HG02642 (cell line): ENCODE measurements at regions not wholly inside any gene's neighbourhood (a gene's known extent, or its start where the extent isn't known, plus 50 kb on each side); places are given as distances from the start of the nearest gene placed in this dataset.
"Not testable (repeated sequence)": the region's sequence is repeated elsewhere in the genome, so short reads cannot be mapped to it uniquely, and the experiment has no call there.

Experiments used
- ATAC-seq: cut with Tn5 transposase; IDR thresholded peaks from one replicate; pipeline ENCODE4 v1.9.1; 2021; ENCODE audit warnings: mild to moderate bottlenecking; ENCODE audit not compliant: unreplicated experiment, poor library complexity

DNA sequence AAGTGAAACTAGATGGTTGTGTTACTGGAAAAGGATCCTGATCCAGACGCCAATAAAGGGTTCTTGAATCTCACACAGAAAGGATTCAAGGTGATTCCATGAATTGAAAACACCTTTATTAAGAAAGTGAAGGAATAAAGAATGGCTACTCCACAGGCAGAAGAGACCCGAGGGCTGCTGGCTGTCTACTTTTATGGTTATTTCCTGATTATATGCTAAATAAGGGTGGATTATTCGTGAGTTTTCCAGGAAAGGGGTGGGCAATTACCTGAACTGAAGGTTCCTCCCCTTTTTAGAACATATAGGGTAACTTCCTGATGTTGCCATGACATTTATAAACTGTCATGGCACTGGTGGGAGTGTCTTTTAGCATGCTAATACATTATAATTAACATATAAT lies 50.9 kb upstream of the WARS2 start:
- ATAC-seq, result no peak

DNA sequence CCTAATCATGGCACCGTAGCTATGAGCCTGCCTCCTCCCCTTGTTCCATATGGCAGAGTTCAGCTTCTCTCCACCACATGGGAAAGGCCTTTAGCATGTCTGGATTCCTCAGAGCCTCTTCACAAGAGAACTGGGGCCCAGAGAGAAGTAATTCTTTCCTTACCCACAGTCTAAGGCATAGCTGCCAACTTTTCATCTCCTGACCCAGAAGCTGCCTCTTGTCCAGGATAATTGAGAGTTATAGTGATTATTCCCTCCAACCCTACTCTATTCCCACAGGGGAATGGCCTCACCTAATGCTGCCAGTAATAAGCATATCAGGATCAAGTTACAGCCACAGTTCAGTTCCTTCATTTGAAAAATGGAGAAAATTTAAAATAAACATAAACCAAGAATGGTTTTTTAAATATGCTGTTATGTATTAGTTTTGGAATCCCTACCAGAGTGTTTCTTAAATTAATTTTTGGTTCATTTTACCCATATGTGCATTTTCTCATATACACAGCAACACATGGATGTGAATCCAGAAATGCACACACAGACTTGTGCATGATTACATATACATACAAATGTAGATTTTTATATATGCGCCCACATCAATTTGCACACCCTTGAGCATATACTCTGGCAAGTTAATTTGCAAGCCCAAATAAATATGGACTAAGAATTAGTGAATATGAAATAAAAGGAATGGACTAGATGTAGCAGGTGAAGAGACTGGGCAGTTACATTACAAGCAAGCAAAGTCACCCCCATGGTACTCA lies 63.9 kb upstream of the WARS2 start:
- no peak for ATAC-seq

DNA sequence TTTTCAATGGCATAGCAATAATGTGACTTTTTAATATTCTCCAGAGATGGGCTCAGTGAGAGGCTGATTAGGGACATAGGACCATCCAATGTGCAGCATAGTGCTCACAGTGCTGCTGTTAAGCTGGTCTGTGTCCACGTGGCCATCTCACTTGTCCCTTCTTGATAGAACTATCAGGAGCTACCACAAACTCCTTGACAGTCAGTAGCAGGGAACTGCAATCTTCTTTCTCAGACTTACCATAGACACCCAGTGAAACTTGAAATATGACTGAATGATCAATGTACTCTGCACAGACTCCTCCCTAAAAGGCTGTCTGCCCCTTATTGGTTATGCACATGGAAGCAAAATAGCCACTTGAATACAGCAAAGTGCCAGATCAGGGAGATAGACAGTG lies 64.5 kb upstream of the WARS2 start:
- no peak for ATAC-seq

DNA sequence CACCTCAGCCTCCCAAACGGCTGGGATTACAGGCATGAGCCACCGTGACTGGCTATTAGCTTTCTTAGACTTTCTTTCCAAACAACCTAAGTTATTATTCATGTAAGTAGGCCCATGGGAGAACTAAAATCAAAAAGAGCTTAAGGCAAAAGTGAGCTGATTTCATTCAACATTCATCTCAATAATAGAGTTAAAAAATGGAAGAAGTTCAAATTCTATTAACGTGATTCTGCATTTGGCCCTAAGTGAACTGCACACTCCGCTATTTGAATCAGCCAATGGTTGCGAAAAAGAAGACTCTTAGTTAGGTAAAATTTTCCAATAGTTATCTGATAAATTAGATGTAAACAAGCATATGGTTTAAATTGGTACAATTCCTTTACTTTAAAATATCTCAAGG lies 68.6 kb upstream of the WARS2 start:
- no peak for ATAC-seq

DNA sequence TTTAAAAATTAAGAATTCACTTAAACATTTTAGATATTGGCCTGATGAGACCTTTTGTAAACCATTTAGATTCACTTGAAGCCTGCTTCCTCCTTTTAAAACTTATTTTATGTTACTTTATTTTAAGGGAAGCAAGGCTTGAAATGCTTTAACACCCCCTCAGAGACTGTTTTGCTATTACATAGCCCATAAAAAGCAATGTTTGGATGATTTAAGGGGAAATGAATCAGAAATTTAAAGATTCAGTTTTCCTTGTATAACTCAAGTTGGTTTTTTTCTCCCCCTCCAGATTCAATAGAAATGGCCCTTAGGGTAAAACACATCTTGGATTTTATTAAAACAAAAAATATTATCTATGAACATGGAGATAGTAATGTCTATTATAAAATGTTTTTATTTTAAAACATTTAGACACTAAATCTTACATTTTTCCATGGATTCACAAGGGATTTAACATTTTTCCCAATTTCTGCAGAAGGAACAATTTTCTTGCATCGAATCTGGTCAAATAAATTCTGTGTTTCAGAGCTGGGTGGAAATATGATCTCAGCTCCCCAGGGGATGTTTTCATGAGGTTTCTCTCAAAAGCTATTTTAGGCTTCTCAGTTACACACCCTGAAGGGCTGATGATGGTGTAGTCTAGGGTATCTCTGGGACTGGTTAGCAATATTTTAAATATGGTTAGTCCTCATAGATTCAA lies 69.3 kb upstream of the WARS2 start:
- no peak for ATAC-seq

DNA sequence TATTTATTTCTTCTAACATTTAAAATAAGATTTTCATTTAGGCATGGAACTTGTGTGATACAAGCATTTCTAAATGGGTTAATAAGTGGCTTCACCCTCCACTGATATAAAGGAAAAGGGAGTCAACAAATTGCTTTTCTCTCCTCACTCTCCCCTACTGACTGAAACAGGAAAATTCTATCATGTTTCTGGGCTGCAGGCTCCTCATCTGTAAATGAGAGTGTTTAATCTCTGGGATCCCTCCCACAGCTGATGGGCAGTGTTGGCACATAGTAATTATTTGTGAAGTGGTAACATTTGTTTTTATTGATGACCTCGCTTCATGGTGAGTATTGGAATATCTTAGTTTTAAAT lies 69.8 kb upstream of the WARS2 start:
- ATAC-seq, result no peak

DNA sequence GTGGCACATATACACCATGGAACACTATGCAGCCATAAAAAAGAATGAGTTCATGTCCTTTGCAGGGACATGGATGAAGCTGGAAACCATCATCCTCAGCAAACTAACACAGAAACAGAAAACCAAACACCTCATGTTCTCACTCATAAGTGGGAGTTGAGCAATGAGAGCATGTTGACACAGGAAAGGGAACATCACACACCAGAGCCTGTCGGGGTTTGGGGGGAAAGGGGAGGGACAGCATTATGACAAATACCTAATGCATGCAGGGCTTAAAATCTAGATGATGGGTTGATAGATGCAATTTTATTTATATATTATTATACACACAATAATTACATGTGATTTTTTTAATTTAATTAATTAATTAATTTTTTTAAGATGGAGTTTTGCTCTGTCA lies 72.8 kb upstream of the WARS2 start:
- not testable (repeated sequence) for ATAC-seq

DNA sequence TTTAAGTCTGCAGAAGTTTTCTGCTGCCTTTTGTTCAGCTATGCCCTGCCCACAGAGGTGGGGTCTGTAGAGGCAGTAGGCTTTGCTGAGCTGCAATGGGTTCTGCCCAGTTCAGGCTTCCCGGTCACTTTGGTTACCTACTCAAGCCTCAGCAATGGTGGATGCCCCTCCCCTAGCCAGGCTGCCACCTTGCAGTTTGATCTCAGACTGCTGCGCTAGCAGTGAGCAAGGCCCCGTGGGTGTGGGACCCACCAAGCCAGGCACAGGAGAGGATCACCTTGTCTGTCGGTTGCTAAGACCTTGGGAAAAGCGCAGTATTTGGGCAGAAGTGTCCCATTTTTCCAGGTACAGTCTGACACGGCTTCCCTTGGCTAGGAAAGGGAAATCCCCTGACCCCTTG lies 74.5 kb upstream of the WARS2 start:
- ATAC-seq, result not testable (repeated sequence)

DNA sequence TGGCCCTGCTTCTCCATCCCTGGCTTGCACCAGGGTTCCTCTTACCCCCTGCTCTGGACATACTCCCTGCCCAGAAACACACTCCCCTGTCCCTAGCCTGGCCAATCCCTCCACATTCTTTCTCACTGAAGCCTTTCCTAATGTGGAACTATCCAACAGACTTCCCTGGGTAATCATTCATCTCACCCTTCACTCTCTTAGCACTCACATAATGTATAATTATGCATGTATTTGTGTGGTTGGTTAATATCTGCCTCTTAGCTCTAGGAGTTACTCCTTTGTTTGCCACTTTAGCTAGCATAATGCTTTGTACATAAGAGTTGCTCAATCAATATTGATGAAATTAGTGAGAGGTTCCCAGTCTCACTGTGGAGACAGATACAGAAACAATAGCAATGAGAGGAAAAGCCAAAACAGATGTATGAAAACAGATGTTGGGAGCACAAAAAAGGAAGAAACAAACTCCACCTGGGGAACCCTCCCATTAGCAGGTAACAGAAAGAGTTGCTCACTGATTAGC lies 76.9 kb upstream of the WARS2 start:
- ATAC-seq, result no peak

DNA sequence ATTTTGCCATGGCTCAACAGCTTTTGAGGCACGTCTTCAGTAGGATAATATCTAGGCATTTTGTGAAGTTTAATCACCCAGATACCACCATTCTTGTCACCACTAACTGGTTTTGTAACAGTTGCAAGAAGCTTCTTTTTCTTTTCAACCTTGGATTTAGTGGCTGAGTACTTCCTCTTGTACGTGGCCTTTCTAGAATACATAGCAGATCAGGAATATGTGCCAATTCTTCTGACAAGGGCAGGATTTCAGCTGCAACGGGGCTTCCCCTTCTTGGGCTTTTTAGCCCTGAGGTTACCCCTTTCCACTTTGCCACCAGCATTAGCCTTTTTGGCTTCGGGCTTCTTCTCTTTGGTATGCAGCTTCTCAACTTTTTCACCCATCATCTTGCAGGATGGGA lies 79.3 kb upstream of the WARS2 start:
- ATAC-seq, result no peak

DNA sequence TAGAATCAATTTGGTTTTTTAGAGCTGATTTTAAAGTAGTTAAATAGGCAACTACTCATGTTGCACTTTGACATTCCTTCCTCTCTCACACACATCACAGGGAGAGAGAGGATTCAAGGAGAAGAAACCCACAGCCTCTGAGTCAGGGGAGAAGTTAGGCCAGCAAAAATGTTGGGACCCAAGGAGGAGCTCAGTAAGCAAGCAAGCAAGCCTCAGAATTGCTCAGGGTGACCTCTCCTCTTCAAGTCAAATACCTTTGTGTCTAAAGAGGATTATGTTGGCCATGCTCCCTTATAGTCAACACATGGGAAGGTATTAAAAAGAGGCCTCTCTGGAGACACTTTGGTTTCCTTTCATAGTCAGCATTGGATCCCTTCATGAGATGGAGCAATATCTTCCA lies 80.5 kb upstream of the WARS2 start:
- ATAC-seq, result no peak

DNA sequence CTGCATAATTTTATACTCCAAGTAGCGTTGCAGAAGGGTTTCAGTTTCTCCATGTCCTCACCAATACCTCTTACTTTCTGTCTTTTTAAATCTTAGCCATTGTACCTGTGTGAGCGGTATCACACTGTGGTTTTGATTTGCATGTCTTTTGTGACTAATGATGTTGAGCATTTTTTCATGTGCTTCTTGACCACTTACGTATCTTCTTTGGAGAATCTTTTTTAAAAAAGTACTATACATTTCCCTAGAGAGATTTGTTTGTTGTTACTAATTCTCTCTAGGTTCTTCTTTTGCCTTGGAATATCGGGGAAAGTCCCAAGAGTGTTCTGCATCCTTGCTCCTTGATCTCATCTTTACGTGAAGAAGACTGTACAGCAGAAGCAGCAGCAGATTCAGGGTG lies 81.8 kb upstream of the WARS2 start:
- ATAC-seq, result no peak

DNA sequence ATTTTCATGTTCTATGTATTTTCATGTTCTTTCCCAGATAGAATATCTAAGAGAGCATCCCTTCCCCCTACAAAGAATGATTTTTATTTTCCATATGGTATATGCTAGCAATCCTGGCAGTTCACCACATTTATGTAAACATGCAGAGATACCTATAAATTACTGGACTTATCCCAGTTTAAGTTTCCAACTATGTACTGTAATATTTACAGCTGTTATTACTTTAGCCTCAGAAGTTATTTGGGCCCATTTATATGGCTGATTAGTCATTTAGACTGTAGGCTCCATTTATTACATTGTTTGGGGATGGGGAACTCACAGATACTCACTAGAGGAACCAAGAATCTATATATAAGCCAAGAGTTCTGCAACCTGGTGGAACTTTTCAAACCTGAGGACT lies 84.8 kb upstream of the WARS2 start:
- ATAC-seq, result no peak

DNA sequence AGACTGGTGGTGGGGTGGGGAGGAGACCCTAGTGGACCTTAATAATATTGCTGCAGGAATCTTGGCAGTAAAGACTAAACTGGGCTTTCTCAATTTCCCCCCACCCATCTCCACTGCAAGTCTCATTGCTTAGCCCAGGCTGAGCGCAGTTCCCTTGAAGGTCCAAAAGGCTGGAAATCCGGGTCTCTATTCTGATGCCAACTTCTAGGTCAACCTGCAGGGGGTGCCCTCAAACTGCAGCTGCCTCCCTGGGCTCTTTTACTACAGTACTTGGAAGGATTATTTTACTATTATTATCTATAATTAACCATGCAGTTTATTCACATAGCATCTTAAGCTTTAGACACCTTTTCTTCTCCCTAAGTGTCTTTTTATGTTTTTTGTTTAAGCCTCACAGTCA lies 85.4 kb upstream of the WARS2 start:
- ATAC-seq, result no peak

DNA sequence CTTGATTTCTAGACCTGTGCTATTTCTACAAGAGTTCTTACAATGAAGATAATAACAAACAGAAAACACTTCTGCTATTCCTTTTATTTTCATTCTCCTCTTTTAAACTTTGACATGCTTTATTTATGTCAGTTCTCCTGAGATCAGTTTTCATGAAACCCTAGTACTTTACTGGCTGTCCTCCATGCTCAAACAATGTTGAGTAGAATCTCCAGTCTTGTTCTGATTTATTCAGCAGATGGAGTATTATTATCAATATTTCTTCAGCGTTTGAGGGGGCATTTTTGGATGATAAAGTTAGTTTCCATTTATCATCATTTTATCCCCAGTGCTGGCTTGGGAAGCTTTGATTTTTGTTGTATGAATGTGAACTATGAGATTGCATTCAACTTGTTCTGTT lies 85.9 kb upstream of the WARS2 start:
- ATAC-seq, result no peak

DNA sequence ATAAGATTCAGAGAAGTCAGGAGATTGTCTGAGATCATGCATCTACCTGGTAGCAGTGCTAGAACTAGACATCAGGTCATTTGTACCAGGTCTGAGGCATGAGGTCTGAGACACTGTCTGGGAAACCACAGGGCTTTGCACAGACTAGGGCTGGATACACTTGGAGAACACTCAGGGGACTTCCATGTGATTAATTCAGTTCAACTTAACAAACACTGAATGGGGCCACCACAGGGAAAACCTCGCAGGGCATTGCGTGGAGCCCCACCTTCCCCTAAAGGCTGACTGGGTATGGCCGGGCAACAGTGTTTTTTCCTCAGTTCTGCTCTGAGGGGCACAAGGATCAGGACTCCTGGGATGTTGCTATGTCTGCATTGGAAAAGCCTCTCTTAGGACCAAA lies 86.5 kb upstream of the WARS2 start:
- peak; percentile 55 for ATAC-seq

DNA sequence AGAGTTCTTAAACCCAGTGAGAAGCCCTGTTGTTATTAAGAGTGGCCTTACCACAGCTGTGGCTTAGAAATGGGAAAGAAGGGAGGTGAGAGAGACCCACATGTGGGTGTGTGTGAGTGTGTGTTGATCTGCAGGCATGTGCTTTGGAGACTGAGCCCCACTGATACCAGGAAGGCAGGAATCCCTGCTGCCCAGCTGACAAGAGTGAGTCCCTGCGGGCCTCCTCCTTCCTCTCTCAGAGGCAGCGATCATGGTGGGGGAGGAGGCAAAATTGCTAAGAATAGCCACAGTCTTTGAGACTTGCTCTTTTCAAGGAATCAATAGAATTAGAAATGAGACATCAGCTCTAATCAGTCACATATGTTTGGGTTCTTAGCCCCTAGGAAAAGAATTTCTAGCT lies 87.0 kb upstream of the WARS2 start:
- ATAC-seq, result peak; percentile 21

DNA sequence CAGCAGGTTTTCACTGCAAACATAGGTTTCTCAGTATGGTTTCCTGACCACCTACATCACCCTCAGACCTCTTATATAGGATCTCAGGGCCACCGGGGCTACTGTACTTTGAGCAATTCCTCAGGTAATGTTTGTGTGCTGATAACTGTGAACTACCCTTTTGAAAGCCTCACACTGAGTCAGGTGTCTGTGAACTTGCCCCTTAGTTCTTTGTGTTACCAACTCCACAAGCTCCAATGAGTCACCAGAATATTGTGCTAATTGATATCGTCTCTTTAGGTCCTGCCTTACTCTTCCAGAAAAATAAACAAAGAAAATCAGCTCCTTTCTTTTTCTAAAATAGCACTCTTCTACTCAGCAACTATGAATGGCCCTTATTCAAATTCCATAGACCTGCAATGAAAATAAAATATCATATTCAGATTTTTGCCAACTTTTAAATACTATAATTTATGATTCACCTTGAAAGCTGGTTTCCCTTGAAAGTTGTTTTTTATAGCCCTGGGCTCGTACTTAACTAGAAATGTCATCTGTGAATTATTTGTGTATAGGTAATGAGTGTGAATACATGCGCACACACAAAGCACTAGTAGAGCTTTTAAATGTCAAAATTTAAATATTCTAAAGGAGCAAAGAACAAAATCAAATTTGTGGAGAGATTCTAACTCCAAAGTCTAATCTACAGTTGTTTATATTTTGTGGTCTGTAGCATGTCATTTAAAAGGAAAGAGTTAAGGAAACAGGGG lies 88.1 kb upstream of the WARS2 start:
- ATAC-seq, result no peak

DNA sequence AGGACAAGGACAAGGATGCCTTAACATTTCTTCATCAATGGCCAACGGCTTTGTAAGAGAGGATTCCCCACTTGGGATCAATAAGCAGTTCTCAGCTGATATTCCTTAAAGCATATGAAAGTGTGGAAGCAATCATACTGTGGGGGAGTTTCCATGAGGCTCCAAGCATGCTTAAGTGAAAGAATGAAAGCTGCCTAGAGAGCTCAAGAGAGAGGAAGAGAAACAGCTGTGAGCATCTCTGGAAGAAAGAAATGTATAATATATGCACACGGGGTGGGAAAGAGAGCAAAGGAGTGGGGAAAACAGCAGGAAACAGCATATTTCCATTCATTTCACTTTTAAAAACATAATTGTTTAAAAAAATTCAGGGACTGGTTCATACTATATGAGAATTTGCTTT lies 94.7 kb upstream of the WARS2 start:
- no peak for ATAC-seq

DNA sequence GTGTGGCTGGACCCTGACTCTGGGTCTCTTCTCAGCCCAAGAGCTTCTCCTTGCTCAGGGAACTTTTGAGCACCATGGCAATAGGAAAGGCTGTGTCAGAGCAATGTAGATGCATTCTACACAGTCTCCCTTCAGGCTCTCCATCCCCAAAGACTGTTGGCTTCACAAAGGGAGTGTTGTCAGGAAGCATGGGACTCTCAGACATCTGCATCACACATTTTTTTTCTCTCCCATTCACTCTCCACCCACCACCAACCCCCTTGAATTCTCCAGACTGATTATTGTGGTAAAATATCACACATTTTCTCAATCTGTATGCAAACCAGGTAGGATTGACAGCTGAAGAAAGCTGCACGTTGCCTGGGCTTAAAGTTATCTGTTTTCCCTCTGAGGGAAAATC lies 105.4 kb upstream of the WARS2 start:
- ATAC-seq, result no peak

DNA sequence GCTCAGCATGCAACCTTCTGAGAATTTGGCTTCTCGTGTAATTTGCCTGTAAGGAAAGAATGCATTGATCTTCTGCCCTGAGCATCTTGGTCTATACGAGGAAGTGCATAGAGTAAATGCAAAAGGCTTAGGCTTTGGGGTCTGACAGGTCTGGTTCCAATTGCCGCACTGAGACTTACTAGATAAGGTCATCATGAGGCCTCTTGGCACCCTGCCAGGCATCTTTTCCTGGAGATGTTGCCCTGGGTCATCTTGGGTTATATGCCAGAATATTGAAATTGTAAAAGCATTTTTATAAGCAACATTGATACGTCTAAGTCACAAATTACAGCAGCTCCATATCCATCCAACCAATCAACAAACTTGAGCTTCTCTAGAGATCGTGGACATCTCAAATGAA lies 108.8 kb upstream of the WARS2 start:
- ATAC-seq, result no peak
